ENCODE measurements at regions not wholly inside any gene's neighbourhood (a gene's known extent, or its start where the extent isn't known, plus 50 kb on each side); places are given as distances from the start of the nearest gene placed in this dataset.
A peak's percentile ranks its signal among the peaks of the same experiment; 100 is the strongest.
"Not testable (repeated sequence)": the region's sequence is repeated elsewhere in the genome, so short reads cannot be mapped to it uniquely, and the experiment has no call there.

- Histone ChIP-seq H3K27me3 (replicated peaks; ENCODE audit: control insufficient read depth, insufficient read depth, low read length, poor library complexity, severe bottlenecking) (no peaks in the 10 kb centered on the region), H3K9me3 (ENCODE audit: control insufficient read depth, low read length) (no peaks in the 10 kb centered on the region), H3K27ac (ENCODE audit: insufficient read depth, low read length, poor library complexity, severe bottlenecking) (no peak overlapping the region), H3K4me3 (ENCODE audit: insufficient read depth, low read depth, low read length, poor library complexity, severe bottlenecking) (no peak overlapping the region), H3K36me3 (ENCODE audit: control insufficient read depth, insufficient read depth, low read length) (no peaks in the 10 kb centered on the region), H3K4me1 (ENCODE audit: control insufficient read depth, insufficient read depth, low read length, poor library complexity, severe bottlenecking) (no peaks in the 10 kb centered on the region)
- DNase-seq = no peak
These were observed 206.7 kb upstream of the SLITRK1 start for GRCh38 chr13:84088996-84089395.

- Histone ChIP-seq H3K4me3 (ENCODE audit: insufficient read depth, low read depth, low read length, poor library complexity, severe bottlenecking) (no peak overlapping the region), H3K27ac (ENCODE audit: insufficient read depth, low read length, poor library complexity, severe bottlenecking) (no peak overlapping the region), H3K36me3 (ENCODE audit: control insufficient read depth, insufficient read depth, low read length) (no peaks in the 10 kb centered on the region), H3K27me3 (replicated peaks; ENCODE audit: control insufficient read depth, insufficient read depth, low read length, poor library complexity, severe bottlenecking) (no peaks in the 10 kb centered on the region), H3K4me1 (ENCODE audit: control insufficient read depth, insufficient read depth, low read length, poor library complexity, severe bottlenecking) (no peaks in the 10 kb centered on the region), H3K9me3 (ENCODE audit: control insufficient read depth, low read length) (no peaks in the 10 kb centered on the region)
- no peak for DNase-seq
These were observed 204.5 kb upstream of the SLITRK1 start for GRCh38 chr13:84086847-84087162.

GRCh38 chr13:84086098-84086846 lies 204.0 kb upstream of the SLITRK1 start:
- H3K4me3 ChIP-seq (ENCODE audit: insufficient read depth, low read depth, low read length, poor library complexity, severe bottlenecking); H3K27me3 ChIP-seq (replicated peaks; ENCODE audit: control insufficient read depth, insufficient read depth, low read length, poor library complexity, severe bottlenecking); H3K4me1 ChIP-seq (ENCODE audit: control insufficient read depth, insufficient read depth, low read length, poor library complexity, severe bottlenecking); H3K36me3 ChIP-seq (ENCODE audit: control insufficient read depth, insufficient read depth, low read length); H3K9me3 ChIP-seq (ENCODE audit: control insufficient read depth, low read length); H3K27ac ChIP-seq (ENCODE audit: insufficient read depth, low read length, poor library complexity, severe bottlenecking): not testable (repeated sequence)
- DNase-seq = peak in 2 of 3 donors; percentile 0 to 4

- no peak for DNase-seq
- H3K36me3 ChIP-seq (ENCODE audit: control insufficient read depth, insufficient read depth, low read length) = no peaks in the 10 kb centered on the region
- no peaks in the 10 kb centered on the region for H3K27me3 ChIP-seq (replicated peaks; ENCODE audit: control insufficient read depth, insufficient read depth, low read length, poor library complexity, severe bottlenecking)
These were observed 200.2 kb upstream of the SLITRK1 start for GRCh38 chr13:84082462-84082861.

GRCh38 chr13:84080748-84081530 lies 198.7 kb upstream of the SLITRK1 start:
- DNase-seq = no peak
- Histone ChIP-seq H3K4me1 (ENCODE audit: control insufficient read depth, insufficient read depth, low read length, poor library complexity, severe bottlenecking) (no peaks in the 10 kb centered on the region), H3K4me3 (ENCODE audit: insufficient read depth, low read depth, low read length, poor library complexity, severe bottlenecking) (no peak overlapping the region), H3K27ac (ENCODE audit: insufficient read depth, low read length, poor library complexity, severe bottlenecking) (no peak overlapping the region), H3K27me3 (replicated peaks; ENCODE audit: control insufficient read depth, insufficient read depth, low read length, poor library complexity, severe bottlenecking) (no peaks in the 10 kb centered on the region), H3K9me3 (ENCODE audit: control insufficient read depth, low read length) (no peaks in the 10 kb centered on the region), H3K36me3 (ENCODE audit: control insufficient read depth, insufficient read depth, low read length) (no peaks in the 10 kb centered on the region)

More at GRCh38 chr13:84082462-84082861, 200.2 kb upstream of the SLITRK1 start:
- Histone ChIP-seq H3K27ac (ENCODE audit: insufficient read depth, low read length, poor library complexity, severe bottlenecking) (no peak overlapping the region), H3K4me1 (ENCODE audit: control insufficient read depth, insufficient read depth, low read length, poor library complexity, severe bottlenecking) (no peaks in the 10 kb centered on the region), H3K9me3 (ENCODE audit: control insufficient read depth, low read length) (no peaks in the 10 kb centered on the region), H3K4me3 (ENCODE audit: insufficient read depth, low read depth, low read length, poor library complexity, severe bottlenecking) (no peak overlapping the region)

GRCh38 chr13:84077271-84077670 lies 195.0 kb upstream of the SLITRK1 start:
- no peaks in the 10 kb centered on the region for H3K9me3 ChIP-seq (ENCODE audit: control insufficient read depth, low read length)
- DNase-seq = no peak
- H3K4me1 ChIP-seq (ENCODE audit: control insufficient read depth, insufficient read depth, low read length, poor library complexity, severe bottlenecking) = no peaks in the 10 kb centered on the region

GRCh38 chr13:84076280-84076679 lies 194.0 kb upstream of the SLITRK1 start:
- Histone ChIP-seq H3K9me3 (ENCODE audit: control insufficient read depth, low read length) (no peaks in the 10 kb centered on the region), H3K36me3 (ENCODE audit: control insufficient read depth, insufficient read depth, low read length) (no peaks in the 10 kb centered on the region), H3K27ac (ENCODE audit: insufficient read depth, low read length, poor library complexity, severe bottlenecking) (no peak overlapping the region), H3K4me3 (ENCODE audit: insufficient read depth, low read depth, low read length, poor library complexity, severe bottlenecking) (no peak overlapping the region), H3K27me3 (replicated peaks; ENCODE audit: control insufficient read depth, insufficient read depth, low read length, poor library complexity, severe bottlenecking) (no peaks in the 10 kb centered on the region), H3K4me1 (ENCODE audit: control insufficient read depth, insufficient read depth, low read length, poor library complexity, severe bottlenecking) (no peaks in the 10 kb centered on the region)
- DNase-seq = no peak

More at GRCh38 chr13:84077271-84077670, 195.0 kb upstream of the SLITRK1 start:
- Histone ChIP-seq H3K4me3 (ENCODE audit: insufficient read depth, low read depth, low read length, poor library complexity, severe bottlenecking) (no peak overlapping the region), H3K36me3 (ENCODE audit: control insufficient read depth, insufficient read depth, low read length) (no peaks in the 10 kb centered on the region), H3K27ac (ENCODE audit: insufficient read depth, low read length, poor library complexity, severe bottlenecking) (no peak overlapping the region), H3K27me3 (replicated peaks; ENCODE audit: control insufficient read depth, insufficient read depth, low read length, poor library complexity, severe bottlenecking) (no peaks in the 10 kb centered on the region)

- Histone ChIP-seq H3K27ac (ENCODE audit: insufficient read depth, low read length, poor library complexity, severe bottlenecking) (no peak overlapping the region), H3K27me3 (replicated peaks; ENCODE audit: control insufficient read depth, insufficient read depth, low read length, poor library complexity, severe bottlenecking) (no peaks in the 10 kb centered on the region), H3K9me3 (ENCODE audit: control insufficient read depth, low read length) (no peaks in the 10 kb centered on the region), H3K4me3 (ENCODE audit: insufficient read depth, low read depth, low read length, poor library complexity, severe bottlenecking) (no peak overlapping the region), H3K36me3 (ENCODE audit: control insufficient read depth, insufficient read depth, low read length) (no peaks in the 10 kb centered on the region), H3K4me1 (ENCODE audit: control insufficient read depth, insufficient read depth, low read length, poor library complexity, severe bottlenecking) (no peaks in the 10 kb centered on the region)
- no peak for DNase-seq
These were observed 168.3 kb upstream of the SLITRK1 start for GRCh38 chr13:84050536-84050935.

- Histone ChIP-seq H3K4me1 (ENCODE audit: control insufficient read depth, insufficient read depth, low read length, poor library complexity, severe bottlenecking) (no peaks in the 10 kb centered on the region), H3K27ac (ENCODE audit: insufficient read depth, low read length, poor library complexity, severe bottlenecking) (no peak overlapping the region), H3K36me3 (ENCODE audit: control insufficient read depth, insufficient read depth, low read length) (no peaks in the 10 kb centered on the region), H3K9me3 (ENCODE audit: control insufficient read depth, low read length) (no peaks in the 10 kb centered on the region), H3K27me3 (replicated peaks; ENCODE audit: control insufficient read depth, insufficient read depth, low read length, poor library complexity, severe bottlenecking) (no peaks in the 10 kb centered on the region), H3K4me3 (ENCODE audit: insufficient read depth, low read depth, low read length, poor library complexity, severe bottlenecking) (no peak overlapping the region)
- no peak for DNase-seq
These were observed 167.4 kb upstream of the SLITRK1 start for GRCh38 chr13:84049443-84050219.

GRCh38 chr13:84044805-84045204 lies 162.5 kb upstream of the SLITRK1 start:
- Histone ChIP-seq H3K27me3 (replicated peaks; ENCODE audit: control insufficient read depth, insufficient read depth, low read length, poor library complexity, severe bottlenecking) (no peaks in the 10 kb centered on the region), H3K27ac (ENCODE audit: insufficient read depth, low read length, poor library complexity, severe bottlenecking) (no peak overlapping the region), H3K36me3 (ENCODE audit: control insufficient read depth, insufficient read depth, low read length) (no peaks in the 10 kb centered on the region), H3K4me3 (ENCODE audit: insufficient read depth, low read depth, low read length, poor library complexity, severe bottlenecking) (no peak overlapping the region), H3K4me1 (ENCODE audit: control insufficient read depth, insufficient read depth, low read length, poor library complexity, severe bottlenecking) (no peaks in the 10 kb centered on the region), H3K9me3 (ENCODE audit: control insufficient read depth, low read length) (no peaks in the 10 kb centered on the region)
- DNase-seq = no peak
